Heart left ventricle (tissue), 13 donors: ENCODE measurements at regions not wholly inside any gene's neighbourhood (a gene's known extent, or its start where the extent isn't known, plus 50 kb on each side); places are given as distances from the start of the nearest gene placed in this dataset.

Source experiments
- POLR2A ChIP-seq, 2 donors: fragments of 450-650 bp; IDR thresholded peaks; one replicate each; pipeline ENCODE4 v1.6.1; 2017; ENCODE audit warnings: antibody characterized with exemption in 2 of 2, mild to moderate bottlenecking in 2 of 2, moderate library complexity in 2 of 2
- TF ChIP-seq, protein P1 (sequence below), 12 donors: fragments of 200-600 bp; sonication (generic) in 4 of 12; IDR thresholded peaks; one replicate each; pipeline versions ENCODE4 v1.5.0 to v1.8.0; 2018 to 2022; ENCODE audit warnings: antibody characterized with exemption in 12 of 12, mild to moderate bottlenecking in 5 of 12
- donor health status: ischemic (EF 13 %, LVEDD 7.1; RV severe dilation, severe dysfunction).
- donor health status: DM: no; HTN: yes; CAD: no.
- donor health status: DM: no; HTN: no; CAD: no.
- donor health status: ischemic (EF 25% LVEDD 6.9; RV normal size, moderate dysfunction).
- donor health status: ischemic (EF 25% LVEDD 5.7; RV mildly dilated, moderate dysfunction).
- donor health status: ischemic (EF 35%, LVEDD 5.7; RV mildly dilated, moderate dysfunction).
- donor health status: nonischemic (EF 11% LVEDD 7.7; RV severe dilation, severe dysfunction).
- donor health status: DM: yes; HTN: yes; CAD: no.
- donor health status: PGD.
- donor health status: ischemic (EF 29% LVEDD 5.4; RV normal size, mild dysfunction).
- donor health status: nonischemic (EF 23%, LVEDD 6.1; RV moderate dilation, normal function).

DNA sequence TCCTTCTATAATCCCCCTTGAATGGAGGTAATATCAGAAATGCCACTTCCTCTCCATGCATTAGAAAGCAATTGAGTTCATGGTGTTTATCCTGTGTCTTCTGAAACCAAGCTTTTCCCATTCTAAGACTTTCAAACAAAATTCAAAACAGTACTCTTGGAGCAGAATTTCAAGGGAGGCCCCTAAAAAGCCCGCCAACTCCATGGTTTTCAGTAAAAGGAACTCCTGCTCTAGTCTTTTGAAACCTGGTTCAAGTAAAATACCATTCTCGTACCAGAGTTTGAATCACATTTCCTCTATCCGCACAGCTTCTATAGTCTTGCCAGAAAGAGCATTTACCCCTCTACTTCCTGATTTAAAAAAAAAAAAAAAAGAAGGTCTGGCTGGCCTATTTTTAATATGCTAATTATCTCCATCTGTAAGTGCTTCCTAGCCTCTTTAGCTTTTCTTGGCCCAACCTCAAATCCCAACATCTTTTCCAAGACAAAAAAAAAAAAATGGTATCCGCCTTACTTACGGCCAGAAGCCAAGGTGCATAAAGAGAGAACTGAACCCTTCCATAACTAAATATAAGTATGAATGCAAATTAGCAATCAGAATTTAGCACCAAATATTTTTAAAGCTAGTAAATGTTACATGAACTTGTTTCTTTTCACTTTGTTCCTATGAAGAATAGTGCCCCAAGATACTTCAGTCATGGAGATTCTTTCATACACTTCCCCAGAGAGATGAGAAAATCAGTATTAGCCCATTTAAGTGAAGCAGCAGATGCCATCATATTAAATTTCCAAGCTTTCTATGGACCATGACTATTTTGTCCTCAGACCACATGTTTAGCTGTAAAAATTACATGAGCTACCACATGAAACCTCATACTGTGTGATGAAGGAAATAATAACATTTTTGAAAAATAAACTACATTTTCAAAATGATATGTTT, 199.9 kb upstream of the FAM3C start:
- TF ChIP-seq, protein P1, sequence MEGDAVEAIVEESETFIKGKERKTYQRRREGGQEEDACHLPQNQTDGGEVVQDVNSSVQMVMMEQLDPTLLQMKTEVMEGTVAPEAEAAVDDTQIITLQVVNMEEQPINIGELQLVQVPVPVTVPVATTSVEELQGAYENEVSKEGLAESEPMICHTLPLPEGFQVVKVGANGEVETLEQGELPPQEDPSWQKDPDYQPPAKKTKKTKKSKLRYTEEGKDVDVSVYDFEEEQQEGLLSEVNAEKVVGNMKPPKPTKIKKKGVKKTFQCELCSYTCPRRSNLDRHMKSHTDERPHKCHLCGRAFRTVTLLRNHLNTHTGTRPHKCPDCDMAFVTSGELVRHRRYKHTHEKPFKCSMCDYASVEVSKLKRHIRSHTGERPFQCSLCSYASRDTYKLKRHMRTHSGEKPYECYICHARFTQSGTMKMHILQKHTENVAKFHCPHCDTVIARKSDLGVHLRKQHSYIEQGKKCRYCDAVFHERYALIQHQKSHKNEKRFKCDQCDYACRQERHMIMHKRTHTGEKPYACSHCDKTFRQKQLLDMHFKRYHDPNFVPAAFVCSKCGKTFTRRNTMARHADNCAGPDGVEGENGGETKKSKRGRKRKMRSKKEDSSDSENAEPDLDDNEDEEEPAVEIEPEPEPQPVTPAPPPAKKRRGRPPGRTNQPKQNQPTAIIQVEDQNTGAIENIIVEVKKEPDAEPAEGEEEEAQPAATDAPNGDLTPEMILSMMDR (IDR thresholded peaks at IDR 0.05): no peak
- TF ChIP-seq POLR2A (IDR thresholded peaks at IDR 0.05): no peak
